Urothelium cell line (cell line): ENCODE measurements at regions not wholly inside any gene's neighbourhood (a gene's known extent, or its start where the extent isn't known, plus 50 kb on each side); places are given as distances from the start of the nearest gene placed in this dataset.

Experiments used
- DNase-seq: peaks from one replicate; pipeline ENCODE4 v3.0.0; 2011; ENCODE audit warnings: low spot score, mixed read lengths
- FAIRE-seq: peaks from 2 replicates; lab custom pipeline; 2011; peaks lifted over from hg19 to GRCh38; lab: Jason Lieb, UNC

DNA sequence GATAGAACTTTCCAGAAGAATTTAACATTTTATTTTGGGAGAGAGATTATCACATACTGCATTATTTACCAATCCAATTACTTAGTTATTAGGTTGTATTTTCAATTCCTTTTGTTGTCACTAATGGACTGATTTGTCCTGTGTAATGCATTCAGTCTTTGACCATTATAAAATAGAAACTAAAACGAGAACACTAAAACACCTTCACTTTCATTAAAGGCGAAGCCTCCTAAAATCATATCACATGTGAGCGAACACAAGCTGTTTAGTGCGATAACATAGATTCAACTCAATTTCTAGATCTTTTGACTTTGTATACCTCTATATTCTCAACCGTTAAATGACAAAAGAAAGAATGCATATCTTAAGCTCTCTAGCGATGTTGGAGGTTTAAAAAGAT is 253.4 kb downstream of the VGLL3 start:
- no peak for FAIRE-seq
- no peak for DNase-seq

GRCh38 chr3:86733257-86733656 is 257.7 kb downstream of the VGLL3 start:
- DNase-seq (no peak), FAIRE-seq (no peak)

- no peak for FAIRE-seq
- no peak for DNase-seq
These were observed 259.4 kb downstream of the VGLL3 start for GRCh38 chr3:86731501-86731901.

- no peak for FAIRE-seq
- peak; percentile 2 for DNase-seq
These were observed 267.5 kb downstream of the VGLL3 start for GRCh38 chr3:86723433-86723832.

DNA sequence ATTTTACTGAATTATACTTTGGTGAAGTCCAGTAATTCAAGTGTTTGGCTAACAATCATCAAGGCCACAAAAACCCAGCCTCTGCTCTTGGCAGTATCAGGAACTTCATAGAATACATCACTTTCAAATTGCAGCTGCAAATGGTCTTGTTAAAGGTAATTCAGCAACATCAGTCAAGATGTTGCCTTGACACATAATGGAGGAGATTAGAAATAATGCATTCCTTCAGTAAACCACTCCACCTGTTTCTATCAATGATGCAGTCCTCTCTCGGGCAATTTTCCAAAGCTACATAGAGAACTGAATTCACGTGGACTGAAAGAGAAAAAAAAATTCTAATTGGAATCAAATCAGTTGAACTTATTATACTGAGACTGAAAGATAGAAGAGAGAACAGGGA is 279.3 kb downstream of the VGLL3 start:
- DNase-seq (no peak), FAIRE-seq (no peak)

GRCh38 chr3:86708893-86709292 is 282.1 kb downstream of the VGLL3 start:
- FAIRE-seq: no peak
- no peak for DNase-seq

- FAIRE-seq: no peak
- peak; percentile 13 for DNase-seq
These were observed 288.5 kb downstream of the VGLL3 start for GRCh38 chr3:86702381-86702958.

- no peak for FAIRE-seq
These were observed 295.2 kb downstream of the VGLL3 start for GRCh38 chr3:86695752-86696151.

GRCh38 chr3:86673991-86674390 is 317.0 kb downstream of the VGLL3 start:
- FAIRE-seq (no peak), DNase-seq (no peak)

More at GRCh38 chr3:86695752-86696151, 295.2 kb downstream of the VGLL3 start:
- DNase-seq: no peak

DNA sequence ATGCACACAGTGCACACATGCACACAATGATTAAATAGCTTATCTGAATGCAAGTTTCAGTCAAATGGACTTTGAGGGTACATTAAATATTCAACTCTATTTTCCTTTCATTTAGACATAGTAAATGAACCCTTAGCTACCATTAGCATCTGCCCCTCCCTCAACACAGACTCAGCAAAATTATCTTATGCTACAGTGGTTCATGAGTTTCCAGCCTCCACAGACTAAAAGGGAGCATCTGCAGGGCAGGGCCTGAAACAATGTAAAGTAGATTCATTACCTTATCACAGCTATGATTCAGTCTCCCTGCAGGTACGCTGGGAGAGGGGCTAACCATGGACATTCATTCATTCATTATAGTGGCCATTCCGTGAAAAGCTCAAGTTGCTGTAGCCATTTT is 329.1 kb downstream of the VGLL3 start:
- FAIRE-seq: no peak
- no peak for DNase-seq

DNA sequence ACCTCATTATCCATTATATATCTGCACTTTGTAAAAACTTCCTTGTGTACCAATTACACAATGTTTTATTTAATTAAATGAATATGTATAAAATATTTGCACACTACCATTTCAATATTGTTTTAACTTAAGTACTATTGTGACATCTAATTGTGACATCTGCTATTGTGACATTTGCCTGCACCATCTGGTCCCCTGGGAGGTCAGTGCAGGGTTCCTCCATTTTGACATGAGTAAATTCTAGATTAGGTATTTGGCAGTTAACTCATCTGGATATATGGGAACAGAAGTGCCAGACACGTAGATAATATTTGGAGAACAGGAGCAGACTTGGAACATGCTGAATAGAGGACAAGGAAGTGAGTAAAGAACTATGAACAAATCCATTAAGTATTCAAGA is 332.1 kb downstream of the VGLL3 start:
- FAIRE-seq: no peak

DNA sequence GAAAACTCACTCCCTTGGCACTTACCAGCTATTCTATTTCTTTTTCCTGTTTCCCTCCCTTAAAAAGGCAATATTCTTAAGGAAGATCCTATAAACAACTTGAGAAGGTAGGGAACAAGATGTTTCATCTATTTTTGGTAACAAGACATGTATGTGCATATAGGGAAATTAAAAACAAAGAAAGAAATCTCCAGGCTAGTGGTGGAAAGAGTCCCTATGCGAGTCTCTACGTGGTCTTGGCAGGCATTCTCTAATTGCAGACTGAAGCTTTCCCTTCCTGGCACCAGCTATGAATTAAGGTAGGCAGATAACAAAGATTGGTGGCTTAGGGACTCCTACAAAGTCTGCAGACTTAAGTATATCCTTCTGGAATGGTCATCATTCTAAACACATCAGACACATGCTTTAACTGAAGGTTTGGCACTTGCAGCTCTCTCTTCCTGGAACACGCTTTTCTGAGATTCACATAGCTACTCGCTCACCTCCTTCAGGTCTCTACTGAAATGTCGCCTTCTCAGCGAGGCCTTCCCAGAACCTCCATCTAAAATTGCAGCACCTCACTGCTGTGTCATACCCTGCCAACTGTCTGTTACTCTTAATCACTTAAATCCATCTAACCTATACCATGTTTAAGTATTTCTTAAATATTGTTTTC is 336.0 kb downstream of the VGLL3 start:
- DNase-seq (no peak), FAIRE-seq (no peak)

More for the DNA sequence above, 332.1 kb downstream of the VGLL3 start:
- DNase-seq: no peak

- no peak for FAIRE-seq
- DNase-seq: no peak
These were observed 337.2 kb downstream of the VGLL3 start for GRCh38 chr3:86653661-86654205.

- FAIRE-seq (no peak), DNase-seq (no peak)
These were observed 342.9 kb downstream of the VGLL3 start for GRCh38 chr3:86648087-86648486.

DNA sequence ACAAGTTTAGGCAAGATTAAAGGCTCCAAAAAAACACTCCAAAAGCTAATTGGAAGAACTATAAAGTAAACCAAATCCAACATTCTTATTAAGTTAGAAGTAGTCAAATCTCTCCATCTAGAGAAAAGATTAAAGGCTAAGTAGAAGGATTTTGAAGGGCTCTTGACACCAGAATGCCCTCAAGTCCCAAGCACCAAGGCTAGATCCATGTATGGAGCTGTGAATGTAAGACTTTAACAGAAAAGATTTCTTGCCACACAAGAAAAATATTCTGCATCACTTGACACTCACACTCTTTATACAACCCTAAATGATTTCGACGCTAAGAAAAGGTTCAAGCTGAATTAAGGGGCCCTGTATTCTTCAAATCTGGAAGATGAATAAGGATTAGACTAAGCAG is 345.2 kb downstream of the VGLL3 start:
- FAIRE-seq (no peak), DNase-seq (no peak)

GRCh38 chr3:86634361-86634760 is 356.6 kb downstream of the VGLL3 start:
- FAIRE-seq (no peak), DNase-seq (no peak)

GRCh38 chr3:86629511-86629910 is 361.4 kb downstream of the VGLL3 start:
- FAIRE-seq: no peak

GRCh38 chr3:86624192-86624591 is 366.8 kb downstream of the VGLL3 start:
- DNase-seq (no peak), FAIRE-seq (no peak)

More at GRCh38 chr3:86629511-86629910, 361.4 kb downstream of the VGLL3 start:
- no peak for DNase-seq

DNA sequence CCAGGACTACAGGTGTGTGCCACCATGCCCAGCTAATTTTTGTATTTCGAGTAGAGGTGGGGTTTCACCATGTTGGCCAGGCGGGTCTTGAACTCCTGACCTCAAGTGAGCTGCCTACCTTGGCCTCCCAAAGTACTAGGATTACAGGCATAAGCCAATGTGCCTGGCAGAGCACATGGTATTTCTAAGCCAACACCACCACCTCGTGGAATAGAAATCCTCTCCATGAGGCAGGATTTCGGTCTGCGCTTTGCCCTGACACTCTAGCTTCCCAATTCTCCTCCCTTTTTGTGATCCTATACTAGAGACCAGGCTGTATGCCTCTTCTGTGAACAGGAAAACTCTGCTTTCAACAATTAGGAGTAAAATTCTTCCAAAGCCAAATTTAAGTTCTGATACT is 372.2 kb downstream of the VGLL3 start:
- DNase-seq (no peak), FAIRE-seq (peak; percentile 17)

DNA sequence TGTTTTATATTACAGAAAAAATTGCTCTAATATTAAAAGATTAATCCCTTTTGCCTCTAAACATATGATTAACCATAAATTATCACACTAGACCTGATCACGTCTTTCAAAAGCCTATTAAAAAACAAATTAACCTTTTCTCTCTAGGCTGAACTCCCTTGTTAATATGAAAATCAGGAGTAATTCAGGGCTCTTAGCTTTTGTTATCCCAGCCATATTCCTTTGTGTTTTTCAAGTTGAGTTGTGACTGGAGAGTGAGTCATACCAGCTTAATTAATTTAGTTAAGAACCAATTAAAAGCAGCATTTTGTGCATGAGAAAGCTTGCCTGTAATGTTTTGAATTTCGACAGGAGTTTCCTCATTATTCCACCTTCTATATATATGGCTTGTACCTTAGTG is 385.8 kb downstream of the VGLL3 start:
- FAIRE-seq (no peak), DNase-seq (no peak)

DNA sequence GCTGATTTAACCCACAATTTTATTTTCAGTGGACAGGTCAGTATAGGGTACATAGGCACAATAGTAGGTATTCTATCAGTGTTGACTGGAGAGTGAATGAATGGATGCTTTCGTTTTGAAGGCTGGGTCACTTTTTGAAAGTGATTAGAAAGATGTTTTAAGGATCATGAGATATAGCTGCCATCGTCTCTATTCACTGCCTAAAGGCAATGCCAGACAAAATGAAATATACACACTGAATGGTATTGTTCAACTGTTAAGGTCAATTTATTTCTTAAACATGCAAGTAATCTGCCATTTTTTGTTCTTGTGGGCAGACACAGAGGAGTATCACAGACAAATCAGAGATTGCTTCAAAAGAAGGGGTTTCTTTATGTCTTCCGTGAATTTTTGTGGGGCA is 395.3 kb downstream of the VGLL3 start:
- no peak for DNase-seq
- FAIRE-seq: no peak

- FAIRE-seq (no peak), DNase-seq (no peak)
These were observed 396.1 kb downstream of the VGLL3 start for GRCh38 chr3:86594838-86595237.

- no peak for FAIRE-seq
These were observed 412.9 kb downstream of the VGLL3 start for GRCh38 chr3:86578071-86578470.

More at GRCh38 chr3:86578071-86578470, 412.9 kb downstream of the VGLL3 start:
- DNase-seq: no peak
